HS-27A (cell line): ENCODE measurements at regions not wholly inside any gene's neighbourhood (a gene's known extent, or its start where the extent isn't known, plus 50 kb on each side); places are given as distances from the start of the nearest gene placed in this dataset.
"Not testable (repeated sequence)": the region's sequence is repeated elsewhere in the genome, so short reads cannot be mapped to it uniquely, and the experiment has no call there.

Experiments
- DNase-seq: peaks from one replicate; pipeline ENCODE4 v3.0.0-alpha.2; 2012; ENCODE audit warnings: low read depth, missing footprints

GRCh38 chr2:125710561-125710960, 945.4 kb upstream of the GYPC start:
- no peak for DNase-seq

- DNase-seq = no peak
These were observed 944.9 kb upstream of the GYPC start for GRCh38 chr2:125711075-125711474.

- no peak for DNase-seq
These were observed 942.4 kb upstream of the GYPC start for GRCh38 chr2:125713533-125713932.

- no peak for DNase-seq
These were observed 934.8 kb upstream of the GYPC start for GRCh38 chr2:125721072-125721721.

GRCh38 chr2:125730921-125731320, 925.0 kb upstream of the GYPC start:
- no peak for DNase-seq

- DNase-seq = no peak
These were observed 919.7 kb upstream of the GYPC start for GRCh38 chr2:125736306-125736705.

- no peak for DNase-seq
These were observed 910.4 kb upstream of the GYPC start for GRCh38 chr2:125745514-125745913.

- DNase-seq = no peak
These were observed 909.4 kb upstream of the GYPC start for GRCh38 chr2:125746321-125747164.

GRCh38 chr2:125747165-125747425, 908.9 kb upstream of the GYPC start:
- DNase-seq = no peak

GRCh38 chr2:125756431-125756830, 899.5 kb upstream of the GYPC start:
- no peak for DNase-seq

- no peak for DNase-seq
These were observed 859.2 kb upstream of the GYPC start for GRCh38 chr2:125796784-125797183.

GRCh38 chr2:125797192-125797591, 858.8 kb upstream of the GYPC start:
- DNase-seq = no peak

GRCh38 chr2:125822746-125823145, 833.2 kb upstream of the GYPC start:
- DNase-seq = no peak

GRCh38 chr2:125825781-125826180, 830.2 kb upstream of the GYPC start:
- DNase-seq = not testable (repeated sequence)

GRCh38 chr2:125837128-125837527, 818.8 kb upstream of the GYPC start:
- no peak for DNase-seq

- DNase-seq = no peak
These were observed 818.3 kb upstream of the GYPC start for GRCh38 chr2:125837611-125838010.

- no peak for DNase-seq
These were observed 816.0 kb upstream of the GYPC start for GRCh38 chr2:125839945-125840344.

- no peak for DNase-seq
These were observed 813.9 kb upstream of the GYPC start for GRCh38 chr2:125842041-125842440.

GRCh38 chr2:125850541-125850940, 805.4 kb upstream of the GYPC start:
- no peak for DNase-seq

GRCh38 chr2:125852364-125852763, 803.6 kb upstream of the GYPC start:
- DNase-seq = no peak

- no peak for DNase-seq
These were observed 802.3 kb upstream of the GYPC start for GRCh38 chr2:125853626-125854025.

GRCh38 chr2:125855204-125855603, 800.8 kb upstream of the GYPC start:
- no peak for DNase-seq

GRCh38 chr2:125857971-125858794, 797.8 kb upstream of the GYPC start:
- DNase-seq = no peak
